ENCODE measurements at regions not wholly inside any gene's neighbourhood (a gene's known extent, or its start where the extent isn't known, plus 50 kb on each side); places are given as distances from the start of the nearest gene placed in this dataset.

DNA sequence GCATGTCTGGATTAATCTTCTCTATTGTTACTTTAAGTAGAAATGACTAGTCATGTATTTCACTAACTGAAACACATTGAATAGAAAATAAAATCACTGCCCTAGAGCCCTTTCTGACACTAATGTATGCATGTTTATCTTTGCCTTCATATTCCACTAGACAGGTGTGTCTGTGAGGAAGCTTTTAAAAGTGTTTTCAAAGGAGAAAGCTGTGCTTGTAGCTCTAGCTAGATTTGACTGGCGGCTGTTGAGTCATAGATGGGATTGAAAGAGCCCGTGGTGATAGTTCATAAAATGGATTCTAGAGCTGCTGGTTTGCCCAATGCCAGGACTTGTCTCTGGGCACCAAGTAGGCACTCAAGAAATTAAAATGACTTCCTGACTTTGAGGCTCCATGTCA lies 189.0 kb upstream of the PIRT start:
- Histone ChIP-seq H3K9me3 (ENCODE audit: low read depth) (no peaks in the 10 kb centered on the region), H4K20me1 (ENCODE audit: insufficient read depth) (no peaks in the 10 kb centered on the region), H3K9me2 (ENCODE audit: insufficient read depth) (no peaks in the 10 kb centered on the region), H3K36me3 (ENCODE audit: low read depth) (no peaks in the 10 kb centered on the region), H3K4me3 (no peak overlapping the region), H3K27ac (no peak overlapping the region), H3K9ac (no peak overlapping the region), H3K4me2 (ENCODE audit: unreplicated experiment) (no peak overlapping the region), H3K27me3 (replicated peaks; ENCODE audit: insufficient read depth) (no peaks in the 10 kb centered on the region), H3K79me2 (ENCODE audit: insufficient read depth) (no peaks in the 10 kb centered on the region), H2AFZ (no peak overlapping the region), H3K4me1 (ENCODE audit: insufficient read depth) (no peaks in the 10 kb centered on the region), H3F3A (ENCODE audit: insufficient read depth) (no peaks in the 10 kb centered on the region)
- TF ChIP-seq EZH2phosphoT487 (IDR thresholded peaks at IDR 0.05; ENCODE audit: insufficient read depth, low read depth) (no peak), EZH2 (IDR thresholded peaks at IDR 0.05; ENCODE audit: insufficient read depth, poor library complexity, severe bottlenecking) (no peak)
- in situ Hi-C loops (cut with MboI): no loop called here
- DNase-seq: no peak
- 21 to 23% methylated on average over 2 of the region's 2 CpGs for WGBS, 2 experiments (ENCODE audit: low coverage in 1 of 2, low lambda C conversion rate in 2 of 2, missing lambda C conversion rate in 2 of 2)

GRCh38 chr17:11023639-11024479 lies 186.0 kb upstream of the PIRT start:
- 9 to 15% methylated on average over 5 of the region's 5 CpGs for WGBS, 2 experiments (ENCODE audit: low coverage in 1 of 2, low lambda C conversion rate in 2 of 2, missing lambda C conversion rate in 2 of 2)
- in situ Hi-C loops (cut with MboI): no loop called here
- Histone ChIP-seq H3K27me3 (replicated peaks; ENCODE audit: insufficient read depth) (no peaks in the 10 kb centered on the region), H3K9ac (no peak overlapping the region), H4K20me1 (ENCODE audit: insufficient read depth) (no peaks in the 10 kb centered on the region), H3K4me2 (ENCODE audit: unreplicated experiment) (no peak overlapping the region), H2AFZ (no peak overlapping the region), H3K27ac (no peak overlapping the region), H3K9me3 (ENCODE audit: low read depth) (no peaks in the 10 kb centered on the region), H3F3A (ENCODE audit: insufficient read depth) (no peaks in the 10 kb centered on the region), H3K36me3 (ENCODE audit: low read depth) (no peaks in the 10 kb centered on the region), H3K9me2 (ENCODE audit: insufficient read depth) (no peaks in the 10 kb centered on the region), H3K4me3 (no peak overlapping the region), H3K79me2 (ENCODE audit: insufficient read depth) (no peaks in the 10 kb centered on the region), H3K4me1 (ENCODE audit: insufficient read depth) (no peaks in the 10 kb centered on the region)
- no peak for TF ChIP-seq EZH2 (IDR thresholded peaks at IDR 0.05; ENCODE audit: insufficient read depth, poor library complexity, severe bottlenecking)
- no peak for TF ChIP-seq EZH2phosphoT487 (IDR thresholded peaks at IDR 0.05; ENCODE audit: insufficient read depth, low read depth)
- DNase-seq: no peak

DNA sequence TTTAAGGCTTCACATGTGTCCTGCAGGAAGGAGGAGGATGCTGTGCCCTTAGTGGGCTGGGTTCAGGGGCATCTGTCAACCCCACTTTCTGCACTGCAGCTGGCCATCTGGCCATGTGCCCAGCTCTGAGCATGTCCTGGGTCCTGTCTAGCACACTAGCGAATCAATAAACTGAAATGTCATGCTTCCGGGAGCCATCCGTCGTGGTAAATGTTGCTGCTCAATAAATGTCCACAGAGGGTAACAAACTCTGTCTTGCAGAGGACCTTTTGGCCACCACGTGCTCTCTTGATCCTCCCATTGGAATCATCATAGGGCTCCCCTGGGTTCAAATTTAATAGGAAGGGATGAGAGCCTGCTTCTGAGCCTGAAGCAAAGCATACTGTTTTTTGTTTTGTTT lies 168.6 kb upstream of the PIRT start:
- Histone ChIP-seq H3K36me3 (ENCODE audit: low read depth) (no peaks in the 10 kb centered on the region), H4K20me1 (ENCODE audit: insufficient read depth) (no peaks in the 10 kb centered on the region), H3K9me3 (ENCODE audit: low read depth) (no peaks in the 10 kb centered on the region), H3K9ac (no peak overlapping the region), H3K4me1 (ENCODE audit: insufficient read depth) (no peaks in the 10 kb centered on the region), H3K27ac (no peak overlapping the region), H3K27me3 (replicated peaks; ENCODE audit: insufficient read depth) (no peaks in the 10 kb centered on the region), H3K79me2 (ENCODE audit: insufficient read depth) (no peaks in the 10 kb centered on the region), H3K4me2 (ENCODE audit: unreplicated experiment) (no peak overlapping the region), H3K9me2 (ENCODE audit: insufficient read depth) (no peaks in the 10 kb centered on the region), H3F3A (ENCODE audit: insufficient read depth) (no peaks in the 10 kb centered on the region), H3K4me3 (no peak overlapping the region), H2AFZ (no peak overlapping the region)
- no peak for DNase-seq
- TF ChIP-seq EZH2 (IDR thresholded peaks at IDR 0.05; ENCODE audit: insufficient read depth, poor library complexity, severe bottlenecking) (no peak), EZH2phosphoT487 (IDR thresholded peaks at IDR 0.05; ENCODE audit: insufficient read depth, low read depth) (no peak)
- 8 to 12% methylated on average over 5 of the region's 5 CpGs for WGBS, 2 experiments (ENCODE audit: low coverage in 1 of 2, low lambda C conversion rate in 2 of 2, missing lambda C conversion rate in 2 of 2)
- in situ Hi-C loops (cut with MboI): no loop called here

DNA sequence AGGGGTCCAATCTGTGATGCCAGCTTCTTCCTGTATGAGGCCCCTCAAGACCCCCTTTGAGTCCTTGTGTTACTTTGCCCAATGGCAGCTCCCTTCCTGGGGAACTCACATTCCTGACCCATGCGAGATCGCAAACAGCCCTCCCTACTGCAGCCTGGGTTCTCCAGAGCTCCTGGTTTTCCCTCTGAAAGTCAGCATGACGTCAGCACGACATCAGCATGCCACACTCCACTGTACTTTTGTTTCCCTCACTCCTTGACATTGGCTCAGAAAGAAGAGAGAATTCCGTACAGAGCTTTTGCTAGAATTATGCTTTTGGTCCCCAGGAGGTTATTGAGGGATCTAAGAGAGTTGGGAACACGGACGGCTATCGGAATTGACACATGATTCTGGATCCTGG lies 168.1 kb upstream of the PIRT start:
- Histone ChIP-seq H2AFZ (no peak overlapping the region), H3F3A (ENCODE audit: insufficient read depth) (no peaks in the 10 kb centered on the region), H3K4me2 (ENCODE audit: unreplicated experiment) (no peak overlapping the region), H3K27me3 (replicated peaks; ENCODE audit: insufficient read depth) (no peaks in the 10 kb centered on the region), H3K4me1 (ENCODE audit: insufficient read depth) (no peaks in the 10 kb centered on the region), H3K36me3 (ENCODE audit: low read depth) (no peaks in the 10 kb centered on the region), H3K9me2 (ENCODE audit: insufficient read depth) (no peaks in the 10 kb centered on the region), H3K4me3 (no peak overlapping the region), H3K27ac (no peak overlapping the region), H4K20me1 (ENCODE audit: insufficient read depth) (no peaks in the 10 kb centered on the region), H3K79me2 (ENCODE audit: insufficient read depth) (no peaks in the 10 kb centered on the region), H3K9ac (no peak overlapping the region), H3K9me3 (ENCODE audit: low read depth) (no peaks in the 10 kb centered on the region)
- WGBS, 2 experiments (ENCODE audit: low coverage in 1 of 2, low lambda C conversion rate in 2 of 2, missing lambda C conversion rate in 2 of 2): 23 to 24% methylated on average over 8 of the region's 8 CpGs
- TF ChIP-seq EZH2 (IDR thresholded peaks at IDR 0.05; ENCODE audit: insufficient read depth, poor library complexity, severe bottlenecking) (no peak), EZH2phosphoT487 (IDR thresholded peaks at IDR 0.05; ENCODE audit: insufficient read depth, low read depth) (no peak)
- DNase-seq: no peak
- in situ Hi-C loops (cut with MboI): no loop called here

Data from GM23248 (cell line).